Stimulated activated CD4-positive, alpha-beta T cell treated with anti-CD3 and anti-CD28 coated beads, TNF-alpha, amount 100 ng/mL, for 4 hours (primary cell): ENCODE measurements at regions not wholly inside any gene's neighbourhood (a gene's known extent, or its start where the extent isn't known, plus 50 kb on each side); places are given as distances from the start of the nearest gene placed in this dataset.

Experiments
- DNase-seq, 3 experiments: peaks; one replicate each; pipeline ENCODE4 v3.0.0-alpha.2; 2020; ENCODE audit warnings: low read depth in 3 of 3

DNA sequence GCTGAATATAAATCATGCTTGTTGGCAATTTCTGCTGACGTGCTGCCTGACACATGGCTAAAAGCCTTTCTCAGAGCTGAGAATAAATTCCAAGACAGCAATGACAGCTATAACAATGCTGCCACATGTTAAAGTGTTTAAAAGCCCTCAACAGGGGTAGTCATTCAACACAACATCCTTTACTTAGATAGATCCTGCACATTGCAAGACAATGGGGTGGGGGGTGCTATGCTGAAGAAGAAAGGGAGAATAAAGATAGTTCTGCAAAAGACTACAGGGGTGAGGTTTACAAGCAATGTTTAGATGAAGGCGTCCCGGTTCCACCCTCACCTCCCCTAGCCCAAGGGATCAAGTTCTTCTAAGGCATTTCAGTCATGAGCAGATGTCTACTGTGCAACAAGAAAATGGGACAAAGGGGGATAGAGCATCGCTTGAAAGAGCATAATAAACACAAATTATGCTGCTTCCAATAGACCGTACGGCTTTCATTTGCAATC is 291.0 kb upstream of the ACVR2A start:
- DNase-seq = no peak

DNA sequence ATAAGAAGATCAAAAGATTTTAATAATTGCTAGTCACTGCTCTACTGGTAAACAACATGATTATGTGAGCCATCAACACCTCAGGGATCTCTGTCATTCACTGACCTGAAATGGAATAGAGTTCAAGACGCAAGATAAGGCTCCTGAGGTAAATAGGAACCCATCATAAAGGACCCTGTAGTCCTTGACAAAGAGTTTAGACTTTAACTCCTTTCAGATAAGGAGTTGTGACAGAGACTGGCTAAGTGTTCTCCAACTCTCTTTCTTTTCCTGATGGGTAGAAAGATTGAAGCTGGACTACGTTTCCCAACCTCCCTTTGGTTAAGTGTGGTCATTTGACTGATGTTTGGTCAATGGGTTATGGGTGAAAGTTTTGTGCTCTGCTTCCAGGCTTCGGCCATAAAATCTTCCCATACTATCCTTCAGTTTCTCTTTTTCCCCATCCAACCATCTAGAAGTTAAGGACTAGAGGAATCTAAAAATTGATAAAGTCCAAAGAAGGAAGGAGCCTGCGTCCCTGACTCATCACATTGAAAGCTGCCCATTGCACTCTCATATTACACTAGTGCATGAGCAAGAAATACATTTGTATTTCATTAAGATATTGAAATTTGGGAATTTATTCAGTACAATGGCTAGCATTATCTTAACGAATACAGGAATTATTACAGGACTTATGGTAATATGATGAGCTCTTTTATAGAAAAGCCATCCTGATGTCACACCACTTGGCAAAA is 293.7 kb upstream of the ACVR2A start:
- no peak for DNase-seq

DNA sequence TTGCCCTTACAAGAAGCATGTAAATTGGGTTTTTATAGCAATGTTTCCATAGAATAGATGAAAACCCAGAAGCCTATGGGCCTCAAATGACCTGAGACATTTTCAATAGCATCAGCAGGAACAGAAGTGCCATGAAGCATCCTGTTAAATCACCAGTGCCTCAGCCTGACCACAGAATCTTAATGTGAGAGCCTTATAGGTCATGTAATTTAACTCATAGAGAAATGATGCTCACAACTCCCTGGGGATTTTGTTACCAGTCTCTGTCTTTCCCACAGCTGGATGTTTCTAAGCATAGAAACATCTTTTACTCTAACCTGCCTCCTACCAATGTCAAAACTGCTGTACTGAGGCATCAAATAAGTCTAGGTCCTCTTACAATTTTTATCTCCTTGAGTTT is 295.8 kb upstream of the ACVR2A start:
- DNase-seq = no peak

GRCh38 chr2:147548451-147548850 is 296.4 kb upstream of the ACVR2A start:
- no peak for DNase-seq

DNA sequence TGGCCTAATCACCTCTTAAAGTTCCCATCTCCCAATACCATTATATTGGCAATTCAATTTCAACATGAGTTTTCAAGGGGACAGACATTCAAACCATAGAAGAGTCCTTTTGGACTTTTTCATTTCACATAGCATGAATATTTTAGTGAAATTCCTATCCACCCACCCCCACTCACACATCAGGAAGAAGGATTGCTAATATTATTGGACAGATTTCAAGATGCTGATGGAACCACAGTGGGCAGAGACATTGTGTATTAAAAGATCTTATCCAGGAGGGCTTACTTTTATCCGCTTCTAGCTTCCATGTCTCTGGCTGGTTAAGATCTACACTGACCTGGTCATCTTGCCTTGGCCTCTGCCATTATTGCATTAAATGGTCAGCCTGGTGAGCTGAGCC is 297.4 kb upstream of the ACVR2A start:
- no peak for DNase-seq

DNA sequence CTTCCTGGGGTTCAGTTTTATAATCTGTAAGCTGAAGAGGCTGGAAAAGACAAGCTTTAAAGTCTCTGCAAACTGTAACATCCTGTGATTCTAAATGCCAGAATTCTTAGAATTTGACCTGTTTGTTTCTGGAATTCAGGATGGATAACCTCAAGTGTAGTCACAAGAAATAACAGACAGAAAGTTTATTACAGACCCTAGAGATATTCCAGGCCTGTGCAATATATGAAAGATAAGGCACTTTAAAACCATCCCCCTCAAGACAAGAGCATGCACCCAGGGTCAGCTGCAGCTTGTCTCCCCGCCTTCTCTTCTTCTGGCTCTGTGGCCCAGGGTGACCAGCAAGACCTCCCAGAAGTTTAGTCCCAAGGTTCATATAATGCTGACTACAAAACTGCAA is 298.7 kb upstream of the ACVR2A start:
- no peak for DNase-seq

DNA sequence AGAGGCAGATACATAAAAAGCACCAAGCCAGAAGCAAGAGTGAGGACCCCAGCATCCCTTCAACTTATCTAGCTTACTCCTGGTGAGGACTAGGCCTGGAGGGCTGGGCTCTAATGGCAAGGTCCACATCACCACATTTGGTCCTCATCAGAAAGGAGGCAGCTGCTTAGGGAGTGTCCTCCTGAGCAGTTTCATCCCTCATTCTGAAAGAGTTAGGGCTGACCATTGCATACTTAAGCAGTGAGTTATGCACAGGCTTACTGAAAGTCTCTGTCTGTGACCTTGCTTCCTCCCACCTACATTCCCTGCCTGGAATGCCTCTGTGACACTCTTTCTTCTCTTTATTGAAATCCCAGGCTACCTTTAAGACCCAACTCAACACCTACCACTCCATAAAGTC is 301.8 kb upstream of the ACVR2A start:
- DNase-seq = no peak

- DNase-seq = no peak
These were observed 302.5 kb upstream of the ACVR2A start for GRCh38 chr2:147542351-147542750.

- no peak for DNase-seq
These were observed 303.5 kb upstream of the ACVR2A start for GRCh38 chr2:147541314-147541713.

DNA sequence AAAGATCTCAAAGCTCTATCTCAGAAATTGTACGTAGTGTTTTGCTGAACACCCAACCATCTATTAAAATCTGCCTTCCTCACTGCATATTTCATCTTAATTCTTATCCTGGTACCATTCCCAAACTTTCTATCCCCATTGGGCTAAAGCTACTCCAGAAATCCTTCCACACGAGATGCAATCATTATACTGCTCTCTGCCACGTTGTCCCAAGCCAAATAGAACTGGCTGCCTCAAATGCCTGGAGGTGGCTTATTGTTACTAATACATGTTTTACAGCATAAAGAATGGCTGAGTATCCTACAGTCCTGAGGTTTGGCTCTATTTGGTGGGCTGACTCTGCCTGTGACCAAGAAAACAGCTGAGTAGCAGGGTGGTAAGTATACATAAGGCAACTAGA is 306.0 kb upstream of the ACVR2A start:
- no peak for DNase-seq

DNA sequence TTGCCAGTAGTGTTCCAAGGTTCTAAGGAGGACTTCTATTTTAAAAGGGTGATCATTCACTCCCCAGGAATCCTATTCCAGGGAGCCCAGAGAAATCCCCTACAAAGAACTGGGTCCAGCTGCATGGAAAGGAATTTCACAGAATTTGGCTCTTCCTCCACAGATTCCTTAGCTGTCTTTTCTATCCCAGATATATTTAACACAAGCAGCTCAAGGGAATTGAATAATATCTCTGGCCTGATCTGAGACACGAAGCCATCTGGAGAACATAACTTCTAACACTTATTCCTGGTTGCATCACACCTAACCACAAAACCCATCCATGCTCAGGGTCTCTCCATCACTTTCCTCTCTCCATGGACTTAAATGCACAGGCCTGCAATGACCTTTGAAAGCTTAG is 306.7 kb upstream of the ACVR2A start:
- DNase-seq = no peak

DNA sequence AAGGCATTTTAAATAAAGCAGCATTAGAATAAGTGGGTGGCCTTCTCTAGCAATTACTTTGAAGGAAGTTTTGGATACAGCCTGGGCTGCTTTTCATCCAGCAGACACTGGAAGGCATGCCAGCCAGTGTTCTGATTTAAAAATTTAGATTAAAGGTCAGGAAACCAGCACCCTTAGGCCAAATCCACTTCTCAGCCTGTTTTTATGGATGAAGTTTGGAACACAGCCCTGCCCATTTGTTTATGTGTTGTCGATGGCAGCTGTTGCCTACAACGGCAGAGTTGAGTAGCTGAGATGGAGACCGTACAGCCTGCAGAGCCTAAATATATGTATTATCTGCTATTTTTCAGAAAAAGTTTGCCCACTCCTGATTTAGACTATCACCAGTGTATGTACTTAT is 313.6 kb upstream of the ACVR2A start:
- DNase-seq = no peak

DNA sequence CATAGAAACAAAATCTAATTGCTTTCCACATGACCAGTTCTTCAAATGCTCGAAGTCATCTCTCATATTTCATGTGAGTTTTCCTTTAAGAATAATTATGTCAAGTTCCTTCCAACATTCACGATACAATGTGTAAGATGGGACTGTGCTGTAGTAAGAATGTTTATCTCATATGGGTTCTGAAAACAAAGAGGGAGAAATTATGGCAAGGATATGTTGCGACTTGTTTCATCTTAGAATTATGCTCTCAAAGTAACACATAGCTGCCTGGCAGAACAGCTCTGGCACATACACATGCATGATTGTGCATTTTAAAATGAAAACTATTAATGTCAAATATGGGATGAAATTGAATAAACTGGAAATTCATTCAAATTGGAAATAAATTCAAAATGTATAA is 314.8 kb upstream of the ACVR2A start:
- no peak for DNase-seq

DNA sequence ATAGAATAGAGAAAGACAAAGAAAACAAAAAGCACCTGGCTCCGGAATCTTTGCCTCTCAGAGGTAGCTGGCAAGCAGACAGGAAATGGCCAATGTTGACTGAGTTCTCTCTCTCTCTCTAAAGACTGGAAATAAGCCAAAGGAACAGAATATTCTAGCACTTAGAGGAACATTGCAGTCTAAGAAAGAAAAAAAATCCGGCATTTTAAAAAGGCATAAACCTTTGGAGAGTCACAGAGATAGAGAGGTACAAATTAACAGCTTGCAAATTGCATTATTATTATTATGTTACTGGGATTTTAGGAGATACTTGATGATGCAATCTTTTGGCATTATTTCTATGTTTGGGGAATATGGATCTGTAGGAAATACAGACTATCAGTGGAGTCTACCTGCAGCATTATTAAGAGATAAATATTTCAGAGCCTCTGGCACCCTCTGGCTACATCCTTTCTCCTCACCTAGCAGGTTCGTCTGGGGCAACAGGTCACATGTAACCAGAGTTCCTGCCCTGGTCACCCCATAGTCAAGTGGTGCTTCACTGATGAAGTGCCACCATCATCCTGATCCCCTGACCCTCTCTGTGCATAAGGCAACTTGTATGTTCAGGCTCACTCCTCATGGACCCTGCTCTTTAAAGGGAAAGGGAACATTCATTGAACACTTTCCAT is 318.9 kb upstream of the ACVR2A start:
- no peak for DNase-seq

DNA sequence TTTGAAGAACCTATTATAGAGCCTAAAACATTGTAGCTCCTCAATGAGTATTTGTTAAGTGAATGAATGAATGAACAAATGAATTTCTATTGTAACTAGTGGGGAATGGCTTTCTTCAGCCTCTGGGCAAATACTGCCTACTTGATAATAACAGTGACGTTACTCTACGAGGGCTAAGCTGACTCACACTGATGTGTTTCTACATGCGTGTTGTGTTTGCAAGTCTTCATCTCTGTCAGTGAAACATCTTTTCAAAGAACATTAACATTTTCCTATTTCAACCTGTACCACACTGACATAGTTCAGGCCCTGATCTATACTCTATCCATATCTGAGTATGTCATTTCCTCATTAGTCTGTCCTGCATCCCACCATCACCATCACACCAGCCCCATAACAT is 319.9 kb upstream of the ACVR2A start:
- no peak for DNase-seq

- DNase-seq = no peak
These were observed 321.4 kb upstream of the ACVR2A start for GRCh38 chr2:147523415-147523814.

DNA sequence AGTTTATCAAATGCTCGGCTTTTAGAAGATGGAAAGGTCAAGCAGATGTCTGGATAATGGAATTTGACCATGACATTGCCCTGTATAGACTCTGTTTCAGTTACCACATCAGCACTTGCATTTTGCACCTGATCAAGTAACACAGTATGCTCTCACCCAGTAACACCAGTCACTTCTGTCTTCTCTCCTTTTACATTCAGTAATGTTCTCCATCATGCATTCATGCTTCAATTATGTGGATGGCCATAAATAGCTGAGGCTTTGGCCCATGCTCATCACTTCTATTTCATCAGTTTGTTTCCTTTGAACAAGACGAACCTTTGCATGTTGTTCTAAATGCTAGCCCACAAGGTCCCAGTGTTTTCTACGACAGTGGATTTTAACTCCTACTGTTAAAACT is 322.9 kb upstream of the ACVR2A start:
- DNase-seq = no peak

- DNase-seq = no peak
These were observed 324.0 kb upstream of the ACVR2A start for GRCh38 chr2:147520817-147521216.

DNA sequence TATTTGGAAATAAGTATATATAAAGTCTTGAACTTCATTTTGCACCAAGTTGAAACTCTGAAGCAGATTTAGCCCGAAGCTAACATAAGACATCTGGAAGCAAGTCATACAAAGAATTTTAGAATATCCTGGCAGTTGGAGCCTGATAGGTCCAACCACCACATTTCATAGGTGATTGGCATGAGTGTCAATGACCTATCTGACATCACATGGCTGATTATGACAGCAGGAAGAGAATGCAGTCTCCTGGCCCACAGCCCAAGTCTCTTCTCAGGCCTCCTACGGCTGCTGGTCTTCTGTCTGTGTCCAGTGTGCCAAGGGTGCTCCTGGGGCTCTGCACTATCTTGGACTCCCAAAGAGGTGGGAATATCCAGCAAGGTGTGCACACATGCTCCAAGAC is 325.7 kb upstream of the ACVR2A start:
- DNase-seq = no peak

GRCh38 chr2:147515213-147515612 is 329.6 kb upstream of the ACVR2A start:
- no peak for DNase-seq

DNA sequence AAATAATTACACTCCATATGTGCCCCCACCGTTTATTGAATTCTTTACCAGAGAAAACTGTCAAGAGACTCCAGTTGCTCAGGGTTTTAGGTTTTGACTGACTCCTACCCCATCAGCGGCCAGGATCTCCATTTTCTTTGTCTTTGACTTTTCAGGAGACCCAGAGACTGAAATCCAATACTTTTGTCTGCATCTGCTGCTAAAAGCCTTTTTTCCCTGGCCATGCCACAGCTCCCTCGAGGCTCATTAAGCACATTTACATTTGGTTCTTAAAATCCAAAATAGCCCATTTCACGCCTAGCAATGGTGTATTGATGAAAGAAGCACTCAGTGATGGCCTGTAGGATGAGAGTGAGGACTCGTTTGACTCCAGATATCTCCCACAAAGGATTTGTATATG is 332.6 kb upstream of the ACVR2A start:
- no peak for DNase-seq

GRCh38 chr2:147511491-147511948 is 333.3 kb upstream of the ACVR2A start:
- no peak for DNase-seq

- DNase-seq = no peak
These were observed 335.0 kb upstream of the ACVR2A start for GRCh38 chr2:147509821-147510220.
